ENCODE measurements at regions not wholly inside any gene's neighbourhood (a gene's known extent, or its start where the extent isn't known, plus 50 kb on each side); places are given as distances from the start of the nearest gene placed in this dataset.

DNA sequence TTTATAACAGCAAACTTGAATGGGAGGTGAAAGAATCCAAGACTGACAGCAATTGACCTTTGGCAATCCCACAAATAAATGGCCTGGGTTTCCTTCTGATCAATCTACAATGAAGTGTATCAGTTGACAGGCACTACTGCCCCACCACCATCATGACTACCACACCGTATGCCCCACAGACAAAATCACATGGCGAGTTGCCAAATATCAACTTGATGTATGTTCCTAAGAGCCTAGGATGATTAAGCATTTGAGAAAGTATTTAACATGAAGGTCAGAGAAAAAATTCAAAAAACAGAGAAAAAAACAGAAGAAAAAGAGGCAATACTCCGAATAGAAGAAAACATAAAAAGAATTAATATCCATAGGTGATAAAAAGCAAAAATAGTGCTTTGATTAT is 215.9 kb upstream of the STAC start:
- Histone ChIP-seq H3K79me2 (ENCODE audit: control insufficient read depth in 1 of 2, insufficient read depth in 2 of 2, low read length in 2 of 2) (no peaks in the 10 kb centered on the region), H2AK5ac (ENCODE audit: low read depth, low read length) (no peak overlapping the region), H3K4me1 (replicated peaks in 1 of 4; ENCODE audit: control insufficient read depth in 3 of 4, insufficient read depth in 4 of 4, low read length in 3 of 4) (no peaks in the 10 kb centered on the region), H3K9me3 (ENCODE audit: insufficient read depth in 2 of 2, low read depth in 1 of 2, low read length in 1 of 2) (no peaks in the 10 kb centered on the region), H3K4me2 (ENCODE audit: insufficient read depth in 1 of 2, low read depth in 2 of 2, low read length in 2 of 2) (no peak overlapping the region), H3K36me3 (ENCODE audit: control insufficient read depth in 2 of 4, insufficient read depth in 4 of 4, low read length in 3 of 4) (no peaks in the 10 kb centered on the region), H3K79me1 (ENCODE audit: low read depth, low read length) (no peaks in the 10 kb centered on the region), H3K27me3 (replicated peaks in 1 of 4; ENCODE audit: control insufficient read depth in 3 of 4, extremely low read depth in 1 of 4, insufficient read depth in 3 of 4, low read length in 3 of 4) (peaks cover 0 to 1% (median 0%) of the 10 kb centered on the region in 4 experiments; a peak in 1 of 7 replicates), H3K4me3 (ENCODE audit: extremely low read depth in 1 of 4, insufficient read depth in 2 of 4, low read depth in 3 of 4, low read length in 4 of 4) (no peak overlapping the region), H4K5ac (ENCODE audit: insufficient read length, low read depth, low read length) (no peak overlapping the region), H4K8ac (ENCODE audit: extremely low read depth, insufficient read depth, low read length) (no peak overlapping the region), H3K56ac (replicated peaks; ENCODE audit: insufficient read length, low read depth, low read length) (no peak overlapping the region), H3K18ac (ENCODE audit: extremely low read depth, low read length) (no peak overlapping the region), H3K27ac (ENCODE audit: low read depth, low read length) (no peak overlapping the region), H2BK5ac (ENCODE audit: low read depth, low read length) (no peak overlapping the region), H3K9ac (replicated peaks in 1 of 4; ENCODE audit: extremely low read depth in 1 of 4, low read depth in 3 of 4, low read length in 3 of 4) (no peak overlapping the region), H2AFZ (ENCODE audit: low read length) (no peak overlapping the region), H3K23ac (ENCODE audit: insufficient read length) (no peak overlapping the region), H2BK120ac (replicated peaks; ENCODE audit: low read depth, low read length) (no peak overlapping the region), H4K20me1 (replicated peaks in 1 of 2; ENCODE audit: control insufficient read depth in 1 of 2, insufficient read depth in 2 of 2, low read length in 2 of 2) (no peaks in the 10 kb centered on the region), H2BK12ac (ENCODE audit: low read depth, low read length) (no peak overlapping the region), H3K4ac (replicated peaks; ENCODE audit: insufficient read length, low read depth, low read length) (no peak overlapping the region), H2BK15ac (ENCODE audit: low read length) (no peak overlapping the region), H4K91ac (replicated peaks; ENCODE audit: insufficient read length, low read length) (no peak overlapping the region), H3K23me2 (ENCODE audit: low read depth, low read length) (no peaks in the 10 kb centered on the region), H3K14ac (ENCODE audit: insufficient read length) (no peak overlapping the region), H2BK20ac (ENCODE audit: low read length) (no peak overlapping the region)
- WGBS, 2 experiments (ENCODE audit: extremely low coverage in 1 of 2, insufficient coverage in 1 of 2, insufficient read length in 1 of 2, insufficient replicate concordance in 2 of 2, low coverage in 1 of 2, low lambda C conversion rate in 2 of 2, missing lambda C conversion rate in 1 of 2) = 88% methylated on average over 3 of the region's 3 CpGs; no CpG with 5 or more reads in 1 of the 2 experiments
- no peak for FAIRE-seq
- CTCF ChIA-PET (ENCODE audit: partially characterized antibody) = no interaction called here
- POLR2A ChIA-PET (ENCODE audit: partially characterized antibody) = no interaction called here
- no peak for DNase-seq (ENCODE audit: low read depth in 1 of 2, low spot score in 2 of 2)
- TF ChIP-seq SRF (IDR thresholded peaks at IDR 0.05; ENCODE audit: low read depth, low read length) (no peak), BACH1 (IDR thresholded peaks at IDR 0.05; ENCODE audit: low read length) (no peak), EGR1 (IDR thresholded peaks at IDR 0.05; ENCODE audit: borderline replicate concordance, low read depth, low read length) (no peak), TEAD4 (IDR thresholded peaks at IDR 0.05; ENCODE audit: low read depth, low read length) (no peak), E2F6 (IDR thresholded peaks at IDR 0.05) (no peak), HDAC2 (IDR thresholded peaks at IDR 0.05; ENCODE audit: borderline replicate concordance in 1 of 2, low read depth in 2 of 2, low read length in 2 of 2) (no peak), YY1 (IDR thresholded peaks at IDR 0.05; ENCODE audit: low read depth, low read length) (no peak), POLR2AphosphoS5 (IDR thresholded peaks at IDR 0.05; ENCODE audit: low read depth, low read length) (no peak), GABPA (IDR thresholded peaks at IDR 0.05; ENCODE audit: borderline replicate concordance, insufficient read depth, low read length) (no peak), ASH2L (IDR thresholded peaks at IDR 0.05; ENCODE audit: low read length) (no peak), JUN (IDR thresholded peaks at IDR 0.05; ENCODE audit: low read depth, low read length) (no peak), CREB1 (IDR thresholded peaks at IDR 0.05) (no peak)

Data from H1 (cell line).